ENCODE measurements at regions not wholly inside any gene's neighbourhood (a gene's known extent, or its start where the extent isn't known, plus 50 kb on each side); places are given as distances from the start of the nearest gene placed in this dataset.

GRCh38 chr2:2482851-2483250 is 151.8 kb upstream of the MYT1L start:
- H3K4me2 ChIP-seq (ENCODE audit: low read length) = no peak overlapping the region
- no peak overlapping the region for H3K27ac ChIP-seq (ENCODE audit: low read depth, low read length)
- no peak overlapping the region for H2AFZ ChIP-seq (ENCODE audit: low read depth, low read length, poor library complexity, severe bottlenecking)
- intact Hi-C loops (cut with micrococcal nuclease) = no loop called here
- H3K4me1 ChIP-seq (ENCODE audit: control insufficient read depth in 1 of 2, insufficient read depth in 2 of 2, low read length in 2 of 2) = no peaks in the 10 kb centered on the region
- no peaks in the 10 kb centered on the region for H3K36me3 ChIP-seq (ENCODE audit: control insufficient read depth in 1 of 2, insufficient read depth in 2 of 2, low read length in 2 of 2)
- TF ChIP-seq EZH2phosphoT487 (IDR thresholded peaks at IDR 0.05; ENCODE audit: borderline replicate concordance) = no peak
- no peak for TF ChIP-seq MAX (IDR thresholded peaks at IDR 0.05)
- no peak for TF ChIP-seq SRF (IDR thresholded peaks at IDR 0.05; ENCODE audit: low read depth)
- TF ChIP-seq SIN3A (IDR thresholded peaks at IDR 0.05; ENCODE audit: low read depth) = no peak
- no peak for TF ChIP-seq REST (IDR thresholded peaks at IDR 0.05; ENCODE audit: low read depth)
- TF ChIP-seq EZH2 (IDR thresholded peaks at IDR 0.05) = no peak
- no peak for TF ChIP-seq ZFX (IDR thresholded peaks at IDR 0.05)
- no peak for TF ChIP-seq SP1 (IDR thresholded peaks at IDR 0.05; ENCODE audit: low read depth)
- no peak for TF ChIP-seq ATF3 (IDR thresholded peaks at IDR 0.05)
- TF ChIP-seq TCF7L2 (IDR thresholded peaks at IDR 0.05; ENCODE audit: borderline replicate concordance, extremely low read depth, insufficient read depth, insufficient read length) = no peak
- no peak for TF ChIP-seq CEBPB (IDR thresholded peaks at IDR 0.05; ENCODE audit: low read depth)
- TF ChIP-seq POLR2A (IDR thresholded peaks at IDR 0.05; ENCODE audit: borderline replicate concordance, extremely low read depth, insufficient read depth, insufficient read length) = no peak
- TF ChIP-seq CTCF (IDR thresholded peaks at IDR 0.05 in 2 of 3, conservative IDR thresholded peaks at IDR 0.05 in 1 of 3; ENCODE audit: borderline replicate concordance in 1 of 3, insufficient read depth in 1 of 3, low read depth in 2 of 3, low read length in 2 of 3) = no peak
- no peak for TF ChIP-seq ELF1 (IDR thresholded peaks at IDR 0.05; ENCODE audit: borderline replicate concordance, low read depth)
- no peak for TF ChIP-seq JUND (IDR thresholded peaks at IDR 0.05)
- ChIA-PET POLR2A (no interaction called here), CTCF (no interaction called here), RAD21 (ENCODE audit: low non-redundant PET in 1 of 2, low total read pairs in 2 of 2, uncharacterized antibody in 2 of 2, unreplicated experiment in 2 of 2) (no interaction called here)
- no peak overlapping the region for H3K9ac ChIP-seq (ENCODE audit: low read length)
- H3K9me2 ChIP-seq (ENCODE audit: insufficient read depth) = no peaks in the 10 kb centered on the region
- no peaks in the 10 kb centered on the region for H3K27me3 ChIP-seq (ENCODE audit: insufficient read depth, low read length)
- H4K20me1 ChIP-seq (ENCODE audit: insufficient read depth) = no peaks in the 10 kb centered on the region
- no peaks in the 10 kb centered on the region; a peak in 1 of 4 replicates for H3K9me3 ChIP-seq (ENCODE audit: control insufficient read depth in 1 of 2, insufficient read depth in 1 of 2, low read depth in 1 of 2, low read length in 2 of 2)
- H3K4me3 ChIP-seq (replicated peaks in 1 of 2; ENCODE audit: low read depth in 1 of 2, low read length in 2 of 2) = no peak overlapping the region
- no peak for ATAC-seq
- H3K79me2 ChIP-seq (ENCODE audit: insufficient read depth, low read length) = no peaks in the 10 kb centered on the region
- BruUV-seq (replicated peaks) = no TSS peak
- no peak for DNase-seq (ENCODE audit: low read depth, low spot score)

Data from HCT116 (cell line).